ENCODE measurements at regions not wholly inside any gene's neighbourhood (a gene's known extent, or its start where the extent isn't known, plus 50 kb on each side); places are given as distances from the start of the nearest gene placed in this dataset.

DNA sequence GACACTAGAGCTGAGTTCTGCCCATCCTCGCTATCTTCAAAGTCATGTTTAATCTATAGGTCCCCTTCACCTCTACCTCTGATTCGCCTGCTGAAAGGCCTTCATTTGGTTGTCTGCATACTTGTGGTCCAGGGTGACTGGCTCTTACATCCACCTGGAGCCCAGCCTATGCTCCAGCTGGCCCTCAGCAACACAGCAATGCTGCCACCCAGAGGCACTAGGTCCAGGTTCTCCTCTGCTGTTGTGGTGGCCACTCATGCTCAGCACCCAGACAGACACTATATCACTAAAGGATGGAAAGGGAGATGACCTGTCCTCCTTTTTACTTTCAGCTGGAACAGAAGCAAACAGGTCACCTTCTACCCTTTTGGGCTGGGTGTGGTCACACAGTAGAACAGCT is 242.3 kb upstream of the HSFY2 start:
- Histone ChIP-seq H3K27ac (no peak overlapping the region), H3K4me3 (no peak overlapping the region), H3K27me3 (no peaks in the 10 kb centered on the region), H3K4me1 (no peaks in the 10 kb centered on the region), H3K9me3 (no peaks in the 10 kb centered on the region), H3K36me3 (no peaks in the 10 kb centered on the region)
- DNase-seq (ENCODE audit: low spot score in 2 of 2), result no peak
- TF ChIP-seq POLR2A (IDR thresholded peaks at IDR 0.05) (no peak), CTCF (IDR thresholded peaks at IDR 0.05) (no peak), POLR2AphosphoS5 (IDR thresholded peaks at IDR 0.05) (no peak)
- intact Hi-C loops (cut with DNase I; ENCODE audit: low total_unique reads), result no loop called here

GRCh38 chrY:19015213-19015612 is 241.7 kb upstream of the HSFY2 start:
- H3K36me3 ChIP-seq, result no peaks in the 10 kb centered on the region
- no peak overlapping the region for H3K4me3 ChIP-seq
- H3K27me3 ChIP-seq, result no peaks in the 10 kb centered on the region
- no peaks in the 10 kb centered on the region for H3K9me3 ChIP-seq
- no peaks in the 10 kb centered on the region for H3K4me1 ChIP-seq
- H3K27ac ChIP-seq, result no peak overlapping the region
- TF ChIP-seq POLR2AphosphoS5 (IDR thresholded peaks at IDR 0.05) (no peak), CTCF (IDR thresholded peaks at IDR 0.05) (no peak), POLR2A (IDR thresholded peaks at IDR 0.05) (no peak)
- no peak for DNase-seq (ENCODE audit: low spot score in 2 of 2)
- intact Hi-C loops (cut with DNase I; ENCODE audit: low total_unique reads), result no loop called here

- Histone ChIP-seq H3K9me3 (no peaks in the 10 kb centered on the region), H3K27ac (no peak overlapping the region), H3K27me3 (no peaks in the 10 kb centered on the region), H3K4me3 (no peak overlapping the region), H3K36me3 (no peaks in the 10 kb centered on the region), H3K4me1 (no peaks in the 10 kb centered on the region)
- DNase-seq (ENCODE audit: low spot score in 2 of 2), result no peak
- intact Hi-C loops (cut with DNase I; ENCODE audit: low total_unique reads), result no loop called here
- TF ChIP-seq CTCF (IDR thresholded peaks at IDR 0.05) (no peak), POLR2AphosphoS5 (IDR thresholded peaks at IDR 0.05) (no peak), POLR2A (IDR thresholded peaks at IDR 0.05) (no peak)
These were observed 239.4 kb upstream of the HSFY2 start for GRCh38 chrY:19012985-19013384.

- H3K9me3 ChIP-seq, result no peaks in the 10 kb centered on the region
- H3K27ac ChIP-seq, result no peak overlapping the region
- TF ChIP-seq CTCF (IDR thresholded peaks at IDR 0.05) (no peak), POLR2AphosphoS5 (IDR thresholded peaks at IDR 0.05) (no peak), POLR2A (IDR thresholded peaks at IDR 0.05) (no peak)
- no peaks in the 10 kb centered on the region for H3K36me3 ChIP-seq
- H3K4me3 ChIP-seq, result no peak overlapping the region
- H3K4me1 ChIP-seq, result no peaks in the 10 kb centered on the region
- DNase-seq (ENCODE audit: low spot score in 2 of 2), result no peak
- intact Hi-C loops (cut with DNase I; ENCODE audit: low total_unique reads), result no loop called here
- H3K27me3 ChIP-seq, result no peaks in the 10 kb centered on the region
These were observed 238.1 kb upstream of the HSFY2 start for GRCh38 chrY:19011605-19012090.

DNA sequence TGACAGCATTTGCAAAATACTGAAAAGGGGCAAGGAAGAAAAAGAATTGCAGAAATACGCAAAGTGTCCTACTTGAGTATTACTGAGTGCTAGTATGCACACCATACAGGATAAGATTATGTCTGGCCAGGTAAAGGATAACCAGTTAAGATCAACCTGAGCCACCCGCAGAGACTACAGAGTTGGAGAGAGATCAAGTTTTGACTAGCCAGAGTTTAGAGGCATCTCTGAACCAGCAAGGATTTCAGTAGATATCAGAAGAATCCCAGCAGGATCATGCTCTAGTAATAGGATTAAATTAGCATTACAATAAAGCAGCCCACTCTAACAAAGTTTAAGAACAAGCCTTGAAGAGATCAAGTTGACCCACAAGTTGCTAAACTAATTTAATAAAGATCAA is 232.7 kb upstream of the HSFY2 start:
- Histone ChIP-seq H3K27ac (no peak overlapping the region), H3K36me3 (no peaks in the 10 kb centered on the region), H3K9me3 (no peaks in the 10 kb centered on the region), H3K4me1 (no peaks in the 10 kb centered on the region), H3K4me3 (no peak overlapping the region), H3K27me3 (no peaks in the 10 kb centered on the region)
- TF ChIP-seq CTCF (IDR thresholded peaks at IDR 0.05), result no peak
- no peak for TF ChIP-seq POLR2A (IDR thresholded peaks at IDR 0.05)
- TF ChIP-seq POLR2AphosphoS5 (IDR thresholded peaks at IDR 0.05), result no peak
- no peak for DNase-seq (ENCODE audit: low spot score in 2 of 2)
- intact Hi-C loops (cut with DNase I; ENCODE audit: low total_unique reads), result no loop called here
